ENCODE measurements at regions not wholly inside any gene's neighbourhood (a gene's known extent, or its start where the extent isn't known, plus 50 kb on each side); places are given as distances from the start of the nearest gene placed in this dataset.

- no peak for TF ChIP-seq CTCF (IDR thresholded peaks at IDR 0.05; ENCODE audit: low read depth, low read length)
- DNase-seq, result no peak
- H3K36me3 ChIP-seq, result no peaks in the 10 kb centered on the region
Measured at GRCh38 chr5:58286741-58287140, 173.1 kb downstream of the PLK2 start.

GRCh38 chr5:58285900-58286299 is 174.0 kb downstream of the PLK2 start:
- no peak for DNase-seq
- Histone ChIP-seq H3K9me3 (no peaks in the 10 kb centered on the region), H3K4me1 (no peaks in the 10 kb centered on the region), H3K36me3 (no peaks in the 10 kb centered on the region), H3K4me3 (ENCODE audit: low read depth, low read length) (no peak overlapping the region), H3K27me3 (no peaks in the 10 kb centered on the region)
- TF ChIP-seq CTCF (IDR thresholded peaks at IDR 0.05; ENCODE audit: low read depth, low read length), result no peak

More at GRCh38 chr5:58286741-58287140, 173.1 kb downstream of the PLK2 start:
- Histone ChIP-seq H3K4me1 (no peaks in the 10 kb centered on the region), H3K4me3 (ENCODE audit: low read depth, low read length) (no peak overlapping the region), H3K9me3 (no peaks in the 10 kb centered on the region), H3K27me3 (no peaks in the 10 kb centered on the region)

- no peak for TF ChIP-seq CTCF (IDR thresholded peaks at IDR 0.05; ENCODE audit: low read depth, low read length)
- DNase-seq, result no peak
- Histone ChIP-seq H3K4me3 (ENCODE audit: low read depth, low read length) (no peak overlapping the region), H3K4me1 (no peaks in the 10 kb centered on the region), H3K36me3 (no peaks in the 10 kb centered on the region), H3K9me3 (no peaks in the 10 kb centered on the region), H3K27me3 (no peaks in the 10 kb centered on the region)
Measured at GRCh38 chr5:58284886-58285285, 175.0 kb downstream of the PLK2 start.

GRCh38 chr5:58281189-58281588 is 178.7 kb downstream of the PLK2 start:
- TF ChIP-seq CTCF (IDR thresholded peaks at IDR 0.05; ENCODE audit: low read depth, low read length), result no peak
- DNase-seq, result no peak
- Histone ChIP-seq H3K9me3 (no peaks in the 10 kb centered on the region), H3K4me1 (no peaks in the 10 kb centered on the region), H3K27me3 (no peaks in the 10 kb centered on the region), H3K36me3 (no peaks in the 10 kb centered on the region), H3K4me3 (ENCODE audit: low read depth, low read length) (no peak overlapping the region)

GRCh38 chr5:58279259-58279658 is 180.6 kb downstream of the PLK2 start:
- no peaks in the 10 kb centered on the region for H3K4me1 ChIP-seq
- no peaks in the 10 kb centered on the region for H3K36me3 ChIP-seq
- no peak overlapping the region for H3K4me3 ChIP-seq (ENCODE audit: low read depth, low read length)
- no peak for TF ChIP-seq CTCF (IDR thresholded peaks at IDR 0.05; ENCODE audit: low read depth, low read length)
- no peaks in the 10 kb centered on the region for H3K27me3 ChIP-seq
- no peak for DNase-seq
- H3K9me3 ChIP-seq, result no peaks in the 10 kb centered on the region

- no peaks in the 10 kb centered on the region for H3K36me3 ChIP-seq
- no peaks in the 10 kb centered on the region for H3K4me1 ChIP-seq
- no peak overlapping the region for H3K4me3 ChIP-seq (ENCODE audit: low read depth, low read length)
- no peak for TF ChIP-seq CTCF (IDR thresholded peaks at IDR 0.05; ENCODE audit: low read depth, low read length)
- no peaks in the 10 kb centered on the region for H3K9me3 ChIP-seq
- DNase-seq, result no peak
- no peaks in the 10 kb centered on the region for H3K27me3 ChIP-seq
Measured at GRCh38 chr5:58276431-58276830, 183.5 kb downstream of the PLK2 start.
